ENCODE measurements at regions not wholly inside any gene's neighbourhood (a gene's known extent, or its start where the extent isn't known, plus 50 kb on each side); places are given as distances from the start of the nearest gene placed in this dataset.

GRCh38 chr2:5562426-5562825 is 129.8 kb upstream of the SOX11 start:
- TF ChIP-seq, protein P1, sequence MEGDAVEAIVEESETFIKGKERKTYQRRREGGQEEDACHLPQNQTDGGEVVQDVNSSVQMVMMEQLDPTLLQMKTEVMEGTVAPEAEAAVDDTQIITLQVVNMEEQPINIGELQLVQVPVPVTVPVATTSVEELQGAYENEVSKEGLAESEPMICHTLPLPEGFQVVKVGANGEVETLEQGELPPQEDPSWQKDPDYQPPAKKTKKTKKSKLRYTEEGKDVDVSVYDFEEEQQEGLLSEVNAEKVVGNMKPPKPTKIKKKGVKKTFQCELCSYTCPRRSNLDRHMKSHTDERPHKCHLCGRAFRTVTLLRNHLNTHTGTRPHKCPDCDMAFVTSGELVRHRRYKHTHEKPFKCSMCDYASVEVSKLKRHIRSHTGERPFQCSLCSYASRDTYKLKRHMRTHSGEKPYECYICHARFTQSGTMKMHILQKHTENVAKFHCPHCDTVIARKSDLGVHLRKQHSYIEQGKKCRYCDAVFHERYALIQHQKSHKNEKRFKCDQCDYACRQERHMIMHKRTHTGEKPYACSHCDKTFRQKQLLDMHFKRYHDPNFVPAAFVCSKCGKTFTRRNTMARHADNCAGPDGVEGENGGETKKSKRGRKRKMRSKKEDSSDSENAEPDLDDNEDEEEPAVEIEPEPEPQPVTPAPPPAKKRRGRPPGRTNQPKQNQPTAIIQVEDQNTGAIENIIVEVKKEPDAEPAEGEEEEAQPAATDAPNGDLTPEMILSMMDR (IDR thresholded peaks at IDR 0.05) = no peak
- TF ChIP-seq POLR2A (IDR thresholded peaks at IDR 0.05) (no peak), POLR2AphosphoS5 (IDR thresholded peaks at IDR 0.05) (no peak)

Data from breast epithelium (tissue), 3 donors.